ENCODE measurements at regions not wholly inside any gene's neighbourhood (a gene's known extent, or its start where the extent isn't known, plus 50 kb on each side); places are given as distances from the start of the nearest gene placed in this dataset.
"Not testable (repeated sequence)": the region's sequence is repeated elsewhere in the genome, so short reads cannot be mapped to it uniquely, and the experiment has no call there.

DNA sequence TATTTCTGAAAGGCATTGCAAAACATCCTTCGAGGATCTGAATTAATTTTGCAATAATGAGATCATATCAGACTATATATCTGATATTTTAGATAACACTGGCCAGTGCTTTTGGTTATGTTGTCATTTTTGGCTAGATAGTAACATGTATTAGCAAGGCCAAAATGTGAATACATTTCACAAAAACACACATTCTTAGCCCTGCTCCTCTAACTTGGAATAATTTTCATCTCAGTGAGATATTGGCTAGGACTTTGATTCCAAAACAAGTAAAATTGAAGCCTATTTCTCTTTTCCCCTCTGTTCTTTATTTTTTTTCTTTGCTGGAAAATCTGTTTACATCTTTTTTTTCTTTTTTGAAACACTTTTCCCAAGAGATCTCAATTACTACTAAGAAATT lies 466.8 kb upstream of the CDH4 start:
- no peak for DNase-seq

DNA sequence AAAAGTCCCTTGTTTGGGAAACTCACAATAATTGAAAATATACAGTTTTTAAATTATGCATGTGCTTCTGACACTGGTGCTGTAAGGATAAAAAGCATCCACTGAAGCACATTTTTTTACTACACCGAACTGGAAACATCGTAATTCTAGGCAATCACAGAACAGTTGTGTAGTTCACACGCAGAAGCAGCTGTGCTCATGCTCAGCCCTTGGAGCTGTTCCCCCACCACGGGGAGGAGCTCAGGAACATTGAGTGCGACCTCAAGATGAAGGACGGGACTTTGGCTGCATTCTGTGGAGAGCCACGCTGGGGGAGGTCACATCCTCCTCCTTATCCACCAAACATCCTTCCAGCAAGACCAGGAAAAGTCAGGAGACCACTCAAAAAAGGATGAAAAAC lies 466.3 kb upstream of the CDH4 start:
- no peak for DNase-seq

DNA sequence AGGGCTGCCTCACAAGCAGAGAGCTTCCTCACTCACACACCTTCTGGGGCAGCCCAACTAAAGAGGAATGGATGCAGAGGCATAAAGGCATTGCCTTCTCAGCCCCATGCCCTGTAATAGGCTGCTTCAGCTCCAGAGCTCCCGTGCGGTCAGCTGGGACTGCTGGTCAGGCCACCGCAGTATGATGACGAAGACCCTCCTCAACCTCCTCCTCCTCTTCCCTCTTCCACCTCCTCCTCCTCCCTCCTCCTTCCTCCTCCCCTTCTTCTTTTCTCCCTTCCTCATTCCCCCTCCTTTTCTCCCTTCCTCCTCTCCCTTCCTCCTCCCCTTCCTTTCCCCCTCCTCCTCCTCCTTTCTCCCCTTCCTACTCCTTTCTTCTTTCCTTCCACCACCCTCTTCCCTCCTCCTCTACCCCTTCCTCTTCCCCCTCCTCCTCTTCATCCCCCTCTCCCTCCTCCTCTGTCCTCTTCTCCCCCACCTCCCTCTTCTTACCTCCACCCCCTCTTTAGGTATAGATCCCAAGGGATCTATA lies 465.3 kb upstream of the CDH4 start:
- no peak for DNase-seq

DNA sequence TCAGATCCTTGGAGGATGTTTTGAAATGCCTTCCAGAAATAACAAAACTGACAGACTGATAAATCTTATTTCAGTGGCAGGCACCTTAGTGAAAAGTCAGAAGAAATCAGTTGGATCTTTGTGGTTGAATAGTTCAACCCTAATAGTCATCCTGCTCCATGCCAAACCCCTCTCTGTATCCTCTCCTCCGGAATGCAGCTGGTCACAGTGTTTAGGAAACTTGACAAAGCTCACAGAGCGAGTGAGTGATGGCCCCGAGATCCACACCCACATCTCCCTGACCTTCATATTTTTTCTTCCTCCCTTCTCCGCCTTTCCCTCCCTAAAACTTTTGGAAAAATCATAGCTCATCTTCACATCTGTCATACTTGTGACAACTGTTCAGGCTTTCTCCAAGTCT lies 464.8 kb upstream of the CDH4 start:
- no peak for DNase-seq

- no peak for DNase-seq
Observed at GRCh38 chr20:60788070-60788469, 464.0 kb upstream of the CDH4 start.

- DNase-seq: no peak
Observed at GRCh38 chr20:60789399-60789798, 462.7 kb upstream of the CDH4 start.

GRCh38 chr20:60790339-60790738 lies 461.7 kb upstream of the CDH4 start:
- DNase-seq: not testable (repeated sequence)

DNA sequence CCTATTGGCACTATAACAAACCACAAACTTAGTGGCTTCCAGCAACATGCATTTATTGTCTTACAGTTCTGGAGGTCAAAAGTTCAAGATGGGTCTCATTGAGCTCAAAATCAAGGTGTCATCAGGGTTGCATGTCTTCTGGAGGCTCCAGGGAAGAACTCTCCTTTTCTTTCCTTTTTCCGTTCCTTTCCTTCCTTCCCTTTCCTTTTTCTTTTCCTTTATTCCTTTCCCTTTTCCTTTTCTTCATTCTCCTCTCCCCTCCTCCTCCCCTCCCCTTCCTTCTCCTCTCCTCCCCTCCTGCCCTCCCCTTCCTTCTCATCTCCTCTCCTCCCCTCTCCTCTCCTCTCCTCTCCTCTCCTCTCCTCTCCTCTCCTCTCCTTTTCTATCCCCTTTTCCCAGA lies 460.2 kb upstream of the CDH4 start:
- DNase-seq: no peak

- DNase-seq: no peak
Observed at GRCh38 chr20:60792941-60793340, 459.1 kb upstream of the CDH4 start.

DNA sequence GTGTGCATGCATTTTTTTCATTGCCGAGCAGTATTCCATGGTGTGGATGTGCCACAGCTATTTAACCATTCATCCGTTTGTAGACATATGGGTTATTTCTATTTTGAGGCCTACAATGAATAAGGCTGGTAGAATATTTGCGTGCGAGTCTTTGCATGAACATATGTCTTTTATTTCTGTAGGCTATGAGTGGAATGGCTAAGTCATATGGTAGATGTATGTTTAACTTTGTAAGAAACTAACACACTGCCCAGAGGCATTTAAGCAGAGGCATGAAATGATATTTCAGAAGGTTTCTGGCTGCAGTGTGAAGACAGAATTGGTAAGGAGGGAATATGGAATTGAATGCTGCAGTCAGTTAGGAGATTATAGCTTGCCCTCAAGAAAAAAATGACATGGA lies 457.4 kb upstream of the CDH4 start:
- DNase-seq: no peak

GRCh38 chr20:60795651-60796050 lies 456.4 kb upstream of the CDH4 start:
- DNase-seq: no peak

- no peak for DNase-seq
Observed at GRCh38 chr20:60800185-60800584, 451.9 kb upstream of the CDH4 start.

- no peak for DNase-seq
Observed at GRCh38 chr20:60802676-60803075, 449.4 kb upstream of the CDH4 start.

GRCh38 chr20:60803335-60804055 lies 448.6 kb upstream of the CDH4 start:
- DNase-seq: no peak

GRCh38 chr20:60804240-60804917 lies 447.7 kb upstream of the CDH4 start:
- DNase-seq: no peak

GRCh38 chr20:60804918-60805630 lies 447.0 kb upstream of the CDH4 start:
- no peak for DNase-seq

GRCh38 chr20:60806354-60806753 lies 445.7 kb upstream of the CDH4 start:
- DNase-seq: no peak

- DNase-seq: no peak
Observed at GRCh38 chr20:60806824-60807223, 445.2 kb upstream of the CDH4 start.

DNA sequence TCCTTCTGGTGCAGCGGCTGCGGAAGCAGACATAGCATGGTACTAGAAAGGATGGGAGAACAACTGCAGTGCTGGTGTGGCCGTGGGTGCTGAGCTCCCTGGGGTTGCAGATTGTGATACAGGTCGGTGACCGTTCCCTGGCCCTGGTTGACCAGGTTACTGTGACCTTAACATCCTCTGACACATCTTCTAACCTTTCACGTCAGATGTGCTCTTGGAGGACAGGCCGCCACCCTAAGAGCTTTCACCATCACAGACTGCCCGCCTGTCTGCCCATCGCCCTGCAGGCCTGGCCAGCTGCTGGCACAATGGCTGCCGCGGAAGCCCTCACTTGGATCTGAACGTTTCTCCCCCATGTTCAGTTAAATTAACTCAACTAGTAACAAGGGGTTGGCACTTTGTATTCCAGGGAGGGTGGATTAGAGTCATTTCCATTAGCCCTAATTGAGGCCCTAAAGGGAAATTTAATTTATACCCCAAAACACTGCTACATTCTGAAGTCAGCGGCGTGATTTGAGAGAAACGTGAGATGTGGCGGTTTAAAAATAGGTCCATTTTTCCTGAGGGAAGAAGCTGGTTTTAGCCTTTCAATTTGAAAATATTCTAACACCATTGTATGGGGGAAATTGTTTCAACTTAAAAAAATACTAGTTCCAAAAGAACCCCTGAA lies 443.9 kb upstream of the CDH4 start:
- DNase-seq: no peak

- no peak for DNase-seq
Observed at GRCh38 chr20:60808701-60809100, 443.4 kb upstream of the CDH4 start.

GRCh38 chr20:60810561-60810960 lies 441.5 kb upstream of the CDH4 start:
- no peak for DNase-seq

DNA sequence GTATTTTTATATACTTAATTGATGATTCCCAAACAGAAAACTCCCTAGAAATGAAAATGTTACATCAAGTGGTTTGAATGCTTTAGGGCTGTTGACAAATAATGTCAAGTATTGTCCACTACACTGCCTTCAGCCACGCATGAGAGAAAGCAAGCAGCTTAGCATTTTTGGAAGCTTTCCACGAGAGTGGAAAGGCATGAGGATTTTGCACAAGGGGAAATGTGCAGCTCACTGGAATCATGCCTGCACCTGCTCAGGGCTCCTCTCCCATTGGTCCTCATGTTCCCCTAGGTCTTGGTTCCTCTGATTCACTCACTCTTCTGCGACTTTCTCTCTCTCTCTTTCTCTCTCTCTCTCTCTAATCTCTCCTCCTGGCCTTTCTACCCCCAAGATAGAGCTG lies 439.5 kb upstream of the CDH4 start:
- no peak for DNase-seq

GRCh38 chr20:60813066-60813465 lies 439.0 kb upstream of the CDH4 start:
- DNase-seq: no peak

Measured in NCI-H446 (cell line).